ENCODE measurements at regions not wholly inside any gene's neighbourhood (a gene's known extent, or its start where the extent isn't known, plus 50 kb on each side); places are given as distances from the start of the nearest gene placed in this dataset.

GRCh38 chr10:131806646-131807317 lies 94.0 kb upstream of the PPP2R2D start:
- WGBS, 3 donors = 74 to 81% (median 77%) methylated on average over 24 of the region's 24 CpGs
- intact Hi-C loops (cut with DNase I) = no loop called here
- DNase-seq = no peak

GRCh38 chr10:131808370-131808930 lies 92.4 kb upstream of the PPP2R2D start:
- no peak overlapping the region for H3K27ac ChIP-seq
- DNase-seq = no peak
- no peaks in the 10 kb centered on the region for H3K36me3 ChIP-seq
- no peak overlapping the region for H3K4me3 ChIP-seq
- TF ChIP-seq EP300 (IDR thresholded peaks at IDR 0.05) (no peak), POLR2A (IDR thresholded peaks at IDR 0.05) (no peak), CTCF (IDR thresholded peaks at IDR 0.05) (no peak)
- intact Hi-C loops (cut with DNase I) = no loop called here
- no peaks in the 10 kb centered on the region for H3K27me3 ChIP-seq
- H3K4me1 ChIP-seq (ENCODE audit: insufficient read depth) = no peaks in the 10 kb centered on the region
- WGBS, 3 donors = 37 to 42% (median 39%) methylated on average over 10 of the region's 10 CpGs
- H3K9me3 ChIP-seq = no peaks in the 10 kb centered on the region

More at GRCh38 chr10:131806646-131807317, 94.0 kb upstream of the PPP2R2D start:
- no peaks in the 10 kb centered on the region for H3K9me3 ChIP-seq
- H3K4me3 ChIP-seq = no peak overlapping the region
- no peak for TF ChIP-seq EP300 (IDR thresholded peaks at IDR 0.05)
- TF ChIP-seq POLR2A (IDR thresholded peaks at IDR 0.05) = no peak
- TF ChIP-seq CTCF (IDR thresholded peaks at IDR 0.05) = no peak
- no peaks in the 10 kb centered on the region for H3K27me3 ChIP-seq
- no peaks in the 10 kb centered on the region for H3K4me1 ChIP-seq (ENCODE audit: insufficient read depth)
- no peaks in the 10 kb centered on the region for H3K36me3 ChIP-seq
- H3K27ac ChIP-seq = no peak overlapping the region

- no peaks in the 10 kb centered on the region for H3K9me3 ChIP-seq
- DNase-seq = no peak
- intact Hi-C loops (cut with DNase I) = no loop called here
- no peaks in the 10 kb centered on the region for H3K27me3 ChIP-seq
- H3K4me1 ChIP-seq (ENCODE audit: insufficient read depth) = no peaks in the 10 kb centered on the region
- WGBS, 3 donors = 75 to 76% (median 76%) methylated on average over 16 of the region's 16 CpGs
- H3K36me3 ChIP-seq = no peaks in the 10 kb centered on the region
- no peak overlapping the region for H3K4me3 ChIP-seq
- TF ChIP-seq POLR2A (IDR thresholded peaks at IDR 0.05) = no peak
- TF ChIP-seq CTCF (IDR thresholded peaks at IDR 0.05) = no peak
- TF ChIP-seq EP300 (IDR thresholded peaks at IDR 0.05) = no peak
- no peak overlapping the region for H3K27ac ChIP-seq
These were observed 90.6 kb upstream of the PPP2R2D start for GRCh38 chr10:131810036-131810804.

GRCh38 chr10:131810805-131811629 lies 89.8 kb upstream of the PPP2R2D start:
- Histone ChIP-seq H3K27me3 (no peaks in the 10 kb centered on the region), H3K27ac (no peak overlapping the region), H3K36me3 (no peaks in the 10 kb centered on the region), H3K4me1 (ENCODE audit: insufficient read depth) (no peaks in the 10 kb centered on the region), H3K9me3 (no peaks in the 10 kb centered on the region), H3K4me3 (no peak overlapping the region)
- DNase-seq = no peak
- no peak for TF ChIP-seq EP300 (IDR thresholded peaks at IDR 0.05)
- no peak for TF ChIP-seq POLR2A (IDR thresholded peaks at IDR 0.05)
- no peak for TF ChIP-seq CTCF (IDR thresholded peaks at IDR 0.05)
- 80 to 86% (median 84%) methylated on average over 25 of the region's 25 CpGs for WGBS, 3 donors
- intact Hi-C loops (cut with DNase I) = no loop called here
